ENCODE measurements at regions not wholly inside any gene's neighbourhood (a gene's known extent, or its start where the extent isn't known, plus 50 kb on each side); places are given as distances from the start of the nearest gene placed in this dataset.

DNA sequence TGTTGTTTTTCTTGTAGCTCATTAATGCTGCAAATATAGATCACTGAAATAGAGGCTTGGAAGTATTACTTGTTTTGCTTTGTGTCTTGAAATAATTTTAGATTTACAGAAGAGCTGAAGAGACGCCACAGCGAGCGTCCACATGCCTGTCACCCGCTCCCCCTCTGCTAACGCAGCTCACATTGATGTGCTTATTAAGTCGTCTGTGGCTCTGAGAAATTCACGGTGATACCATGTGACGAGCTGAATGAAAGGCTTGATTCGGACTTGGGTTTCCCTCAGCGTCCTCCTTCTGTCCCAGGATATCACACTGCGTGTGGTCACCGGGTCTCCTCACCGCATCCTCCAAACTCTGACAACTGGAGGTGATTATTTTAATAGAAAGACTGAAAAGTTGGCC lies 365.4 kb downstream of the BRD1 start:
- no peak for DNase-seq
- intact Hi-C loops (cut with DNase I), result no loop called here
- H3K27me3 ChIP-seq, result peaks cover 0 to 26% (median 5%) of the 10 kb centered on the region in 3 donors

GRCh38 chr22:49461674-49462073 lies 366.0 kb downstream of the BRD1 start:
- Histone ChIP-seq H3K4me3 (no peak overlapping the region), H3K27ac (no peak overlapping the region), H3K36me3 (no peaks in the 10 kb centered on the region), H3K4me1 (no peaks in the 10 kb centered on the region), H3K9me3 (no peaks in the 10 kb centered on the region), H3K27me3 (peaks cover 0 to 26% (median 5%) of the 10 kb centered on the region in 3 donors)
- no peak for TF ChIP-seq POLR2A (IDR thresholded peaks at IDR 0.05)
- no peak for TF ChIP-seq POLR2AphosphoS5 (IDR thresholded peaks at IDR 0.05)
- TF ChIP-seq CTCF (IDR thresholded peaks at IDR 0.05), result no peak
- no peak for TF ChIP-seq EP300 (IDR thresholded peaks at IDR 0.05)
- 87 to 96% methylated on average over 19 of the region's 19 CpGs for WGBS, 2 donors
- intact Hi-C loops (cut with DNase I), result no loop called here
- no peak for DNase-seq

More for the DNA sequence above, 365.4 kb downstream of the BRD1 start:
- Histone ChIP-seq H3K9me3 (no peaks in the 10 kb centered on the region), H3K4me1 (no peaks in the 10 kb centered on the region), H3K4me3 (no peak overlapping the region), H3K27ac (no peak overlapping the region), H3K36me3 (no peaks in the 10 kb centered on the region)
- 91 to 93% methylated on average over 13 of the region's 13 CpGs for WGBS, 2 donors
- no peak for TF ChIP-seq POLR2A (IDR thresholded peaks at IDR 0.05)
- TF ChIP-seq POLR2AphosphoS5 (IDR thresholded peaks at IDR 0.05), result no peak
- no peak for TF ChIP-seq EP300 (IDR thresholded peaks at IDR 0.05)
- TF ChIP-seq CTCF (IDR thresholded peaks at IDR 0.05), result no peak

DNA sequence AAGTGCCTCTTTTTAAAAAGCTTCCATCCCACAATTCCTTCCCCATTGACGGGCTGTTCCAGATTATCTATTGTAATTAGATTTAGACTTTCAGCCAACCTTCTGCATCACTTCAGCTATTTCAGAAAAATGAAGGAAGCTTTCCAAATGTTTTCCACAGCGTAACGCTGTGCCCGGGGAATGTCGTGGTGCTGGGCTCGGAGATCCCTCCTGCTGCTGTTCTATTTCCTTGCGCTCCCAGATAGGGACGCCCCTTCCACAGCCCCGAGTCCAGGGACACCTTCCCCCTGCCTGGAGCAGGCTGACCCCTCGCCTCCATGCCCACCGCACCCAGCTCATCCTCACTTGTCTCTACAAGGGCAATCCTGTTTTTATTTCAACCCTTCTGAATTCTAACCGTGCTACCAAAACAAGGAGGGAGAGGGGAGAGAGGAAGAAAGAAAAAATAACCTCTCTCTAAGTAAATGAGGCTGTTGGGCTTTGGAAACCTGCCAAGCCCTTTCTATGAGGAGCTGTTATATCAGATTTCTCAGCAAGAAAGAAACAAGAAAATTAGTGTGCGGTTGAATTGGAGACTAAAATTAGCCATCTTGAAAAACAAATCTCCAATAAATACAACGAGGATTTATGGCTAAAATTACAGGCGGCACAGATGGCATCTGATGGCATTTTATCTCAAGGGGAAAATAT lies 366.9 kb downstream of the BRD1 start:
- intact Hi-C loops (cut with DNase I), result no loop called here
- Histone ChIP-seq H3K27me3 (peaks cover 0 to 25% (median 8%) of the 10 kb centered on the region in 3 donors), H3K36me3 (no peaks in the 10 kb centered on the region), H3K9me3 (no peaks in the 10 kb centered on the region), H3K27ac (no peak overlapping the region), H3K4me1 (no peaks in the 10 kb centered on the region), H3K4me3 (no peak overlapping the region)
- no peak for DNase-seq
- WGBS, 2 donors, result 55 to 65% methylated on average over 15 of the region's 15 CpGs
- TF ChIP-seq POLR2A (IDR thresholded peaks at IDR 0.05), result no peak
- TF ChIP-seq POLR2AphosphoS5 (IDR thresholded peaks at IDR 0.05), result no peak

GRCh38 chr22:49460091-49460490 lies 367.6 kb downstream of the BRD1 start:
- no peak overlapping the region for H3K27ac ChIP-seq
- whole genome bisulfite sequencing, 2 donors, result 67 to 85% methylated on average over 5 of the region's 5 CpGs
- TF ChIP-seq POLR2A (IDR thresholded peaks at IDR 0.05) (no peak), CTCF (IDR thresholded peaks at IDR 0.05) (no peak), POLR2AphosphoS5 (IDR thresholded peaks at IDR 0.05) (no peak), EP300 (IDR thresholded peaks at IDR 0.05) (no peak)
- H3K4me3 ChIP-seq, result no peak overlapping the region
- no peaks in the 10 kb centered on the region for H3K9me3 ChIP-seq
- no peaks in the 10 kb centered on the region for H3K4me1 ChIP-seq
- peaks cover 0 to 31% (median 14%) of the 10 kb centered on the region in 3 donors for H3K27me3 ChIP-seq
- DNase-seq, result no peak
- no peaks in the 10 kb centered on the region for H3K36me3 ChIP-seq
- intact Hi-C loops (cut with DNase I), result no loop called here

DNA sequence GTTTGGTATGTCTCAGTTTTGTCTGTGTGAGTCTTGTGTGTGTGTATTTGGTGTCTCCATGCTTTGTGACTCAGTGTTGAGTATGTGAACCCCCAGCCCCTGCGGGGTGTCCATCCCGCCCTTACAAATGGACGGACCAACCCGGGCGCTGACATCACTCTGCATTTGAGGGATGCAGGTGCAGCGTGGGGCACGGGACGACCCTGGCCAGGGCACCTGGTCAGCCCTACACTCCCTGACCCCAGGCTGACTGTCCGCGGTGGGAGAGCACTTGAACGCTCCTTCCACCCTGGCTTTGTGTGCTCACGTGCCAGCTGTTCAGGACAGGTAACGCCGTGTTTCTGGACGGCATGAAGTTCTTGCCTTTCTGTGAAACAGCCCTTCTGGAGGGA lies 369.0 kb downstream of the BRD1 start:
- H3K27ac ChIP-seq, result no peak overlapping the region
- H3K4me1 ChIP-seq, result no peaks in the 10 kb centered on the region
- intact Hi-C loops (cut with DNase I), result no loop called here
- no peak for DNase-seq
- 87 to 93% methylated on average over 15 of the region's 15 CpGs for WGBS, 2 donors
- no peak for TF ChIP-seq EP300 (IDR thresholded peaks at IDR 0.05)
- no peak for TF ChIP-seq POLR2AphosphoS5 (IDR thresholded peaks at IDR 0.05)
- H3K4me3 ChIP-seq, result no peak overlapping the region
- peaks cover 0 to 39% (median 14%) of the 10 kb centered on the region in 3 donors for H3K27me3 ChIP-seq
- no peaks in the 10 kb centered on the region for H3K9me3 ChIP-seq
- H3K36me3 ChIP-seq, result no peaks in the 10 kb centered on the region
